ENCODE measurements at regions not wholly inside any gene's neighbourhood (a gene's known extent, or its start where the extent isn't known, plus 50 kb on each side); places are given as distances from the start of the nearest gene placed in this dataset.

DNA sequence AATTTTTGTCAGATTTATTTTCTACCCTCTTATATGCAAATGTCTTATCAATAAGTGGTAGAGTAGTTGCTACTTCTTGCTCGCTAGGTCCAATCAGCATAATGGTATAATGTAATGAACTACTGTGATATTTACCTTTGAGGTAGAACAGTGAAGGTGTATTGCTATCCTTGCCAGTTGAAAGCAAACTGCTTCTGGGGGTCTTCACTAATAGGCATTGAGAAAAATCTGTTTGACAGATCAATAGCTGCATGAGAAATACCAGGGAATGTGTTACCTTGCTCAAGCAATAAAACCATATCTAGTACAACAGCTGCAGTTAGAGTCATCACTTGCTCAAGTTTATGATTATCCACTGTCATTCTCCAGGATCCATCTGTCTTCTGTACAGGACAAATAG, 50.1 kb upstream of the EFEMP1 start:
- DNase-seq, result no peak

DNA sequence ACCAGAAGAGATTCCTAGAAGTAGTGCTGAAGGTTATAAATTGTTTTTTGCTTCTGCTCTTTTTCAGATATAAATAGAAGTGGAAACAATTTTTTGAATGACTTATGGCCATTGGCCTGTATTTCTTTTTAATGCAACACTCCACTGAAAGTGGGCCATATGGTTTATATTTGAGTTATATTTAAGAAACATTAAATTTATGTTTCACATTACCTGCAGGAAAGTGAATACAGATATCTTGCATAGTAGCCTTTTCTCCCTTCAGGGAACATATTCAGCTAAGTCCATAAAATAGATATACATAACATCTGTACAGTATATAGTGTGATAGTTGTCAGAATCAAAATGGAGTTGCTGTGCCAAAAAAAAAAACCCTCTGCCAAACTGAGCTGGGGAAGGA, 53.1 kb upstream of the EFEMP1 start:
- DNase-seq, result no peak

DNA sequence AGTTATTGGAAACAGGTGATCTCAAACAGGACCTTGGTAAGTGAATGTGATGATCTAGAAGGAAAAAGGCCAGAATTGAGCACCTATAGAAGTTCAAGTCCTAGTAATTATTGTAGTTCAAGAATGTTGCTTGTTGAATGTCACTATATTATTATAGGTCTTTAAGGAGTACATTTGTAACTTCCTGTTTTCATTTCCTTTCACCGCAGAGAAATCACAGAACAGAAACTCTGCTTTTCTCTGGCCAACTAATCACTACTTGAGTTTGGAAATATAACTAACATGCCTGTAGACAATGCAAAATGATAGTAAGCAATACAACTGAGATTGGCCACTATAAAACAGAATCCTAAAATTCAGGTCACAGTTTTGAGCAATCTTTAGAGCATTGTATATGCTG, 61.8 kb upstream of the EFEMP1 start:
- DNase-seq, result peak; percentile 25

DNA sequence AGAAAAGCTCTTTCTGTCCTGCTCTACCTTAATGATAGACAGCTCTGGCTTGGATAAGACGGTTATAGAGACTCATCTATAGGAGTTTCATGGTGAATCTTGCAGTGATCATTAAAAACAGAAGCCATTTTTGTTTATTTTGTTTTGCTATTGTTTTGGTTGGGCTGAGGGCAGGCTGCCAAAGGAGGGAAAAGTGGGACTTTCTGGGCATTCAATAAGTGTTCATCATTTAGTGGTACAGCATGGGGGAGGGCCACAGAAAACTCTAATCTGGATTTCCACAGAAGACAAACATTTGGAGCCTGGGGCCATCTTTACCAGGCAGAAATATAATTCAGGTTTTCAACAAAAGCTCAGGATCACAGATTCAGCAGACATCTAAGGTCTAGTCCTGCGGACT, 62.4 kb upstream of the EFEMP1 start:
- no peak for DNase-seq

DNA sequence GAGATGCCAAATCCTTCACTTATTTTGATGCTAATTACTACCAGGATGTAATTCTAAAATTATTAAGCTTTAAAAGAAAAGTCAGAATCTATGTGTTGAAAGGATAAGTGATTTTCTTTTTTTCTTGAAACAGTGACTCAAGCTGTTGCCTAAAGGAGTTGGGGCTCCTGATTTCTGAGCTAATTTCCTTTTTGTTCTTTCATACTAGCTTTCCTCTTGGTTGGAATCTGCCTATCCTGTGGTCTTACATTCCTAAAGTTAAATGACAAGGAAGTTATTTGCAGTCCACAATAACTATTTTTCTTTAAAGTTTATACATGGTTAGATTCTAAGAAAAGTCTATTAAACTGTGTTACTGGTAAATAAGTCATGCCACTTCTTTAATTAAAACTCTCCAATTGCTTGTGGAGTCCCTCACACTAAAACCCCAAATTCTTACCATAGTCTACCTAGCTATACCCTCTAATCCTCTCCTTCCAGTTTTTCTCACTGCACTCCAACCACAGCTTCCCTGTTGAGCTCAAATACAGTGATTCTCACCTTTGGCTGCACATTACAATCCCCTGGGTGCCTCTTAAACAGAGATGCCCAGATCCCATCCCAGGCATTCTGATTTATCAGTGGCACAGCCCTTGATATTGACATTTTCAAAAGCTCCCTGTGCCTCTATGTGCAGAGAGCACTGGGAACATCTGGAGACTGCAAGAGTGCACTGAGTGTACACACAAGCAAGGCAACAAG, 63.3 kb upstream of the EFEMP1 start:
- no peak for DNase-seq

DNA sequence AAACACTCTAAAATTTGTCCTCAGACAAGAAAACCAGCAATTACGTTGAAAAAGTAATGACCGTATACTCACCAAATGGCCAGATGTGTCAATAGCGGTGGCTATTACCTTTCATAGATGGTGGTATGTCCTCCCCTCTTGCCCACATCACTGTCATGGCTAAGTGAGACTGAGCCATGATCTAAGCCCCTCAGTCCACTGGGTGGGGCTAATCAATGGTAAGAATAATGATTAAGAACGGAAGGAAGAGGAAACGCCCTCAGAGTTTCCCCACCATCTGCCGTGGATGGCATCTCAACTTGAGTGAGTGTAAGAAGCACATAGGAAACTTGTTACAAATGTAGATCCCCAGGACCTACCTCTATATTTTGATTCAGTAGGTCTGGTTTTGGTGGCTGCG, 65.8 kb upstream of the EFEMP1 start:
- no peak for DNase-seq

DNA sequence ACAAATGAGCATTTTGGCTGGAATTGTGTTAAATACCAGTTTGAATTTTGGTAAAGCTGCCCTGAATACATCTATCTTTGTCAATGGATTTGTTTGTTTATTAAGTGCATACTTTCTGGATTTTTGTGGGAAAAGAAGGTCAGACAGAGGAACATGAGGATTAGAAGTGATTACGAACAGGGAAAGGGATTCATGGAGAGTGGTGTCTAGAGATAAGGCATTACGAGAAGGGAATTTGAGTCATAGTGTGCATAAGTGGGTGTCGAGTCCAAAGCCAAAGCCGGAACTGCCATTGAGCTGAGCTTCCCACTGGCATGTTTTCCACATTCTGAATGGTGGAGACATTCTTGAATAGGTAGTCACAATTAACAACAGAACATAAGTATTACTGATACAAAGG, 68.9 kb upstream of the EFEMP1 start:
- no peak for DNase-seq

DNA sequence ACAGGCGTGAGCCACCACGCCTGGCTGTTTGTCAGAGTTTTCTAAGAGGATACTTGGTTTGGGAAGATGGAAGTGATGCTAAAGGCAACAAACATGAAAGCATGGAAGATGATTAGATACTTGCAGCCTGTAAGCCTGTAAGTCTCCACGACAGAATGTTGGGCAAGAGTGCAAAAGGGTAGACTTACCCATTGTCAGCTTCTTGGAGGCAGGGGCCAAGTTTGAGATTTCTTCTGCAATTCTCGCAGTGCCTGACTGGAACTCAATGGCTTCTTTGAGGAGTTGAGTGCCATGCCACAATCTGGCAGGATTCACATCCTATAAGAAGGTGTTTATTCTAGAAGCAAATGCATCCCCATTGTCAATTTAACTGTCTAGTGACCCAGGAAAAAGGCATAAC, 70.1 kb upstream of the EFEMP1 start:
- DNase-seq, result no peak

DNA sequence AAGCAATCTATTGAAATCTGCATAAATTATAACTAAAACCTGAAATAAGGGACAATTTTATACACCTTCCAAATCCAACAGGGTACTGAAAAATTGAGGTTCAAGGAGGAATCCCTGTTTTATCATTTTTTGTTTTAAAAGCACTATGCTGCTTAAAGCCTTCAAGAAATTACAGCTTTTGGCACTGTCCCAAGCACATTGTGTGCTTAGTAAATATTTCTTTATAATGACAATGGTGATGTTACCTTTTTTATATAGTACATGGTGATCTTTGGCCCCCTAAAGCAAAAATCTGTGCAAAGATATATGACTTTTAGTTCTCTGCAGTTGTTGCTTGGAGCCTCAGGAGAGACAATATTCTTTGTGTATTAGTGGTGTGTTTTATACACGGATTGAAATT, 71.6 kb upstream of the EFEMP1 start:
- DNase-seq, result no peak

DNA sequence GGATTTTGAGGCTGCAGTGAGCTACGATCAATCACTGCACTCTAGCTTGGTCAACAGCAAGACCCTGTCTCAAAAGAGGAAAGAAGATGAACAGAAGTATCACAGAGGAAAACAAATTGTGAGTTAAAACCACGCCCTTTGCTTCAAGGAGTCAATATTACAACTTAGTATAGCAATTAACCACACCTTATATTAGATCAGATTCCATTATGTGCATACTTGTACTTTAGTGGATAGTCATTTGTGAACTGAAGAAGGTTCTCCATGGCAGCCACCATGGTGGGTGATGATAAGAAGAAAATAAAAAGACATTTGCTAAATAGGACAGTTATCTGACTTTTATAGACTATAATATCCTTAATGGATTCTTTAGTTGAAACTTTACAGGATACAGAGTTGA, 72.3 kb upstream of the EFEMP1 start:
- DNase-seq, result no peak

DNA sequence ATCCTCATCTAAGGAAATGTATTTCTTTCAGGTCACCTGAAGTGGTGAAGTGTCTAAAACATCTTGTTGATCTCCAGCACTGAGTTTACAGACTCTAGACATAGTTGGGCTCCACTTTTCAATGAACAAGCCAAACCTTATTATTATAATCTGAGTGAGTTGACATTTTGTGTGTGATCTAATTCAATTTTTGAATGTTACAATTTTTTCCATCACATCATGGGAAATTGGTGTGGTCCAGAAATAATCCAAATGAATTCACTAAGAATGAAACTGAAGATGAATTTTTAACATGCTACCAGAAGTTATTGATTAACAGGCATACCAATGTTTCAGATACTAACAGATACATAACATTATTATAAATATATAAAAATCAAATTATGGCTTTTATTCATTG, 75.6 kb upstream of the EFEMP1 start:
- DNase-seq, result no peak

DNA sequence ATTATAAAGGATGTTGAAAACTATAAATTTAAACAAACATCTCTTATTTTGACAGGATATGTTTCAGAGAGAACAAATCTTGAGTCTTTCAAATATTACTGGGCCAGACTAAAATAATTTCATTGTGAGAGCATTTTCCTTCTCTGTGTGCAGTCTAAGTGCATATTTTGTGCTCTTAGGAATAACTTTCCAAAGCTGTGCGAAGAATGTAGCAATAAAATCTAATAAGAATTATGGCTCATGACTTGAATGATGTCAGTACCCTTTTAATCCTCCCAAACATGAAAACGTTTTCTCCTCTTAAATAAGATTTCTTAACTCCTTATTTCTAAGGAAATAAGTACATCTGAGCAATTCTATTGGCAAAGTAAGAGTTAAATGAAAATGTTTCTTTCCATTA, 76.2 kb upstream of the EFEMP1 start:
- no peak for DNase-seq

DNA sequence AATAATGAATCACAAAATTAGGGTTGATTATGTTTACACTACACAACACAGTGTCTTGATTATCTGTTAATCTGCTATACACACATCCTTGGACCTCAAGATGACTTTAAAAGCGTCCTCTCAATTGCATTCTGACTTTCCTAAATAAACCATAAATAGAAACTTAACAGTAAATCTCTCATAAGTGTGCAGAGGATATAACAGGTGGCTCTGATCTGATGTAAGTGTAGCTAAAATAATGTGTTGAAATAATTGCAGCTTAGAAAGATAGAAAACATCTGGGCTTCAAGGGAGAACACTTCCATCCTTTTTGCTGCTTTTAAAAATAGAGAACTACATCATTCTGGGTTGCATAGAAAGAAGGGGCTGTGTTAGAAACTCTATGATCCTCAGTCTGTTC, 78.4 kb upstream of the EFEMP1 start:
- no peak for DNase-seq

DNA sequence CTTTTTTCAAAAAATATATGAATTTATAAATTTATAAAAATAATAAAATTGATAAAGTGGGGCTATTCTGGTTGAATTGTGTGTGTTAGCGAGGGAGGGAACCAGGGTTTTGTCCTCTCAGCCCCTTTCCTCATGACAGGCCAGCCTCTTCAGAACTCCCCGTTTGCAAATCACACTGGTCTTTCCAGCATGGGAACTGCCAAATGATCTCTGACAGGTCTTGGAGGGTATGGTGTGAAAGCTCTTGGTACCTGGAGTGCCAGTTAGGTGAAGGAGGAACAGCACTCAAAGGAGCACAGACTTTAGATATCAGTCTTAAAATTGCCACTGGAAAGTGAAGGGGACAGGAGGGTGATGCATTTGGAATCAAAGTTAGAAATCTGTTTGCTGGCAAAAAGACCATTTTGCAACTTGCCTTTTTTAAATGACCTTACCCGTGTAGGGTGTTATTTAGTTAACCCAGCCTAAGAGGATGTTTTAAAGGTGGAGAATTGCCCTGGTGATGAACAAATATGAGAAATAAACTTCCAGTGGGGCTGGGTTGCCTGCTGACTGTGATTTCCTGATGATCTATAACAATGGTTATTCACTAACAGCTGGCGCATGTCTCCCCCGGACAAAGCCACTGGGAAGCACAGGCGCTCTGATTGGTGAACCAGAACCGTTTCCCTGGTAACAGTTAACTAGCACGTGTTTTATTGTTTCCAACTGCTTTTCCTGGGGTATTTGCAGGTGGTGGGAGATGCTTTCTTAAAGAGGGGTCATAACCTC, 85.3 kb upstream of the EFEMP1 start:
- DNase-seq, result no peak

DNA sequence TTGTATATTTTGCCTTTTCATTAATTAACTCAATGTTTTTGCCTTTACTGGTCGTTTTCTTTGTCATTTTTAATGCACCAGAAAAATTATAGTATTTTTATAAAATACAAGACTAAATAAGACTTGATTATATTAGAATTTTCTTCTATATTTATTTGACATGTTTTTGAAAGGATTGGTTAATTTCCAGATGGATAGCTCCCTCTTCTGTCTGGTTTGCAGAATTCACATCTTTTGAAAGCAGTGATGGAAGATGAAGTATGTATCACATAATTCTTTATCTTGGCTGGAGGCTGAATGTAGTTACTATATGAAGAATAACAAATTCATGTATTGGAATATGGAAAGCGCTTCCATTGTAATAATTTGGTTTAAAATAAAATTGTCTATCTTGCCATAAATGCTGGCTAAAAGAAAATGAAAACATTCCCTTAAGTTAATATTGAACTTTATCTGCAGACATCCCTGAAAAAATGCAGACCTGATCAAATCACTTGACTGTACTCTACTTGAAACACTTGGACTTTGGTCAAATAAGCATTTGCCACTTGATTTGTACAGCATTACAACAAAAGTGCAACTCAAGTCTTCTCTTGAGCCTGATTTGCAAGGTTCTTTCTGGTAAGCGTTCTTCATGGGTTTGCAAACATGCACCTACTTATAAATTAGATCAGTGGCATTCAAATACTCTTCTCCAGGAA, 86.3 kb upstream of the EFEMP1 start:
- DNase-seq, result peak; percentile 58

DNA sequence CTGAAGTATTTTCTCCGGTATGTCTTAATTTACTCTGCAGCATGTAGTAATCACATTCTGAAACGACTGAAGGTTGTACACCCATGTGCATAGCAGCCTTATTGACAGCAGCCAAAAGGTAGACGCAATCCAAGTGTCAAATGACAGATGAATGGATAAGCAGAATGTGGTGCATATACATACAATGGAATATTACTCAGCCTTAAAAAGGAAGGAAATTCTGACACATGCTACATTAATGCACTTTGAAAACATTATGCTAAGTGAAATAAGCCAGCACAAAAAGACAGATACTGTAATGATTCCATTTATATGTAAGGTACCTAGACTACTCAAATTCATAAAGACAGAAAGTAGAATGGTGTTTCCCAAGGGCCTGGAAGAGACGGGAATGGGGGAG, 88.0 kb upstream of the EFEMP1 start:
- no peak for DNase-seq

DNA sequence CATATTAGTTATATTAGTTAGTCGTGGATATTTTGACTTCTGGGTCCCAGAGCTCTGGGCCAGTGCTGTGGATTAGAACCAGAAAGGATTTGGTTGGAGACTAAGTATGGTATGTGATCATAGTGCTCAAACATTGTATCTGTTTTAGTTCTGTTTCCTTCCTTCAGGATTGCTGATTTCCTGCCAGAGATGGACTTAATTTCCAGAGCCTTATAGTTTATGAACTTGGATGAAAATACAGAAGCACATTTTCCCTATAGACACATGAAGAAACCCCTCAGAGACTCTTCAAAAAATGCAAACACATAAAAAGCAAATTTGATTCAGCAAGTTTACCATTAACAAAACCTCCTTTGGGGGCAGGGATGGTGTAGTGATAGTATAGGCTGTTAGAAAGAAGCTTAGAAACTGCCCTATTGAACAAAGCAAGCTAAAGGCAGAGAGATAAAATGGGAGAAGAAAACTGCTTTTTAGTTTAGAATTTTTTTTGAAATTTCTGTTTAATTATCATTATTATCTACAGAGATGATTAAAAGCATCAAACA, 88.7 kb upstream of the EFEMP1 start:
- no peak for DNase-seq

DNA sequence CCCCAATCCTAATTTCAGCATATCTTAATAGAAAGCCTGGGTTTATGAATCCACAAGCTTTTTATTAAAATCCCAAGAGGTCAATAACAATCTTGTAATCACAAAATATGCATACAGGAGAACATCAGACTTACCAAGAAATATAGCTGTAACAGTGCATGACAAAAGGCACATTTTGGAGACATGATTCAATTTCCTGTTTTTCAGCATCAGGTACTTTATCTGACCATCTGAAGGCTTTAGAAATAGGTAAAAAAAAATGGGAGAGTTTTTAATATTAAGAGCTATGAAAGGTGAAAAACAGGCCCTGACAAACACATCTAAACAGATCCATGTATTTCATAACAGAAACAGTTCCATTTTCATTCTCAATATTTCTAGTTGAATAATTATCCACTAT, 89.9 kb upstream of the EFEMP1 start:
- no peak for DNase-seq

DNA sequence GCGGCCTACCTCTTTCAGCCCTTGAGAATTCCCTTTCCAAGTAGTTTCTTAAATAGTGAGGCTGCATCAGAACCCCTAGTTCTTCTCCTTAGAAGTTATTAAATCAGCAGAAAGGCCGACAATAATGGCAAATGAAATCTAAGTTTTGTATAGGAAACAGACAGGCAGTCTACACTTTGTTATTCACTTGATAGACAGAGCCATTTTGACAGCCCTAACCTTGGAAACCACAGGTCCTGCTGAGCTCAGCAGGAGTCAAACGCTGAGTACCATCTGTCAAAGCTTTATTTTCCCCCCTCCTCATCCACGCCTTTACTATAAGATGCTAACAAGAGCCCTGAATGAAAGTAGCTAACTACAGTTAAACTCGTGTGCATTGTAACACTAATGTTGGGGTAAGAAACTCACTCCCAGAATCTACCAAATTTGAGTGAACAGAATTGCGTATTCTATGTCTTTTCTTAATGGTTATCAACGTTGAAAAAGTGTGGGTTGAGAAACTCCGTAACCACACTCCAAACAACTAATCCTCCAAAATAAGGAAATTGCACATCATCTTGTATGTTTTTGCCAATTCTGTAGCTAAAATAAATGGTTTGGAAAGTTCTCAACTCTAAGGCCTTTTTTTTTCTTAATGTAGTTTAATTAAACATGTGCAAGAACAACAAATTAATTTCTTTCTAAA, 90.6 kb upstream of the EFEMP1 start:
- DNase-seq, result no peak

DNA sequence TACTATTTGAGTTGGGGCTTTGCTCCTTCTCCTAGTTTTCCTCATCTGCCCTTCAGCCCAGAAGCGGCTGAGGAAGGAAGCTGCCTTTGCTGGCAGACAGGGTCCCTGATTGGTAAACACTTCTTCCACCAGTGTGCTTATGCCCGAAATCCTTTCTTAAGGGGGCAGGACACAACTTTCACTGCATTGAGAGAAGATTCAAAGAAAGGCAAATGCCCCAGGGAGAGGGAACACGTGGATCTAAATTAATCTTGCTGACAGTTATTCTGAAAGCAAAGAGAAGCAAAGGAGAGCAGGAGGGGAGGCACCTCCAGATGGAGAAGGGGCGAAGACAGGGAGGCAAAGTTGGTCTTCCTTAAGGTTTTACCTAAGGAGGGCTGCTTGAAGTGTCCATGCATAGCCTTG, 92.1 kb upstream of the EFEMP1 start:
- no peak for DNase-seq

DNA sequence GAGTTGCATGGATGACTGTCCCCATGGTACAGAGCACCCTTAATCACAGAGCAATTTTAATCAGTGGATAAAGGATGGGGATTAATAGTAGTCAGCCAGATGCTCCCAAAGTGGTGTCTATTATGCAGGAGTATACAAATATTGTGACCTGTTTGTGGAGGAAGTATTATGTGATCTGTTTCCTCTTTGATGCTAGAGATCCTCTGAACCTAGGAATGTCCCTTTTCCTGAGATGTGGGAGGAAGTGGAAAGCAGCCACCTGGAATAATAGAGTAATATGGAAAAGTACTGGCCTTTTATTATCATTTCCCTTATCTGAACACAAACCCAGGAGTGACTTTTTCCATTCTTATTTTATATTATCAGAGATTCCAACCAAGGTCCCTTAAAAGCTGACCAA, 94.2 kb upstream of the EFEMP1 start:
- DNase-seq, result no peak

DNA sequence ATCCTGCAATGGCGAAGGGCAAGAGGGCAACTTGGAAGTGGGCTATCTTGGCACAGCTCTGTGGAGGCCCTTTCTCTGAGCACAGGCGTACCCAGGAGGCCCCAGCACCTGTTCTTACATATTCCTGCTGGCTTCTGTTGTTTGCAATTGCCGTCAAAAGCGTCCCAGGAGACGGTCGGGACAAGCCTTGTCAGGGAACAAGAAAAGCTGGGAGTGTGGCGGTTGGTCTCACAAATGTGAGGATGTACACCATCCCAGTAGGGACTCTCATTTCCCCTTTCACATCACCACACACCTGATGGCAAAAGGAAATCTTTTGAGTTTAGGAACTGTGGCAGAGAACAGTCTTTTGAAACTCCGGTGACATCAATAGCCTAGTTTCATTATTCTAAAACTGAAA, 94.7 kb upstream of the EFEMP1 start:
- DNase-seq, result no peak

DNA sequence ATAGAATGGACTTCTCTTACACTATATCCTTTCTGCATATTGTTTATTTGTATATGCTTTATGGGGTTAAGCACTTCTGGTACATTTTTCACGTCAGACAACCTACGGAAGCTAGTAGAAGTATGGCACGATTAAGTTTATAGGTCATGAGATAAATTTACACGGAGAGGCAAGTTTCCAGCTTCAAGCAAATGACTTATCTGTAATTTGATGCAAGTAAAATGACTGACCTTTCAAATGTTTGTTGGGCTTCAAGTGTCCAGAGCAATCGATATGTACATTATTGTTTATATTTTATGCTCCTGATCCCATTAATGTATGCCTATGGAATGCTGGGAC, 97.5 kb upstream of the EFEMP1 start:
- no peak for DNase-seq

Data from hematopoietic multipotent progenitor cell treated with erythropoietin and hydrocortisone succinate and interleukin-3 and kit ligand, for 4 days (in vitro differentiated cells).